ENCODE measurements at regions not wholly inside any gene's neighbourhood (a gene's known extent, or its start where the extent isn't known, plus 50 kb on each side); places are given as distances from the start of the nearest gene placed in this dataset.
"Not testable (repeated sequence)": the region's sequence is repeated elsewhere in the genome, so short reads cannot be mapped to it uniquely, and the experiment has no call there.

DNA sequence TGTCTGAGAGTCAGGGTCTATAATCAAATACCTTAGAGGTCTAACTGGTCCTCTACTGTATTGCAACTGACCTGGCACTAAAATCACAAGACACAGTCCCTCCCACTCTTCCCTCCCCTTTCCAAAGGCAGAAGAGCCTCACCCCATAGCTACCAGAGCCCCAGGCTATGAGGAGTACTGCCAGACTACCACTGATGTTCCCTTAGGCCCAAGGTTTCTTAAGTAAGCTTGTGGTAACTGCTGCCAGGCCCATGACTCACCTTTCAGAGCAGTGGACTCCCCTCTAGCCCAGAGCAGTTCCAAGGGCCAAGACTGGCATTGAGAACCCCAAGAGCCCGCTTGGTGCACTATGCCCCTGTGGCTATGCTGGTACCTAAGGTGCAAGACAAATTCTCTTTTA, 1193.4 kb downstream of the DSC3 start:
- Histone ChIP-seq H3K4me3 (ENCODE audit: low read length in 3 of 3) (no peak overlapping the region), H3K27me3 (ENCODE audit: control insufficient read depth, insufficient read depth, low read length) (no peaks in the 10 kb centered on the region), H3K9me3 (ENCODE audit: control insufficient read depth in 2 of 3, insufficient read depth in 1 of 3, low read length in 3 of 3) (no peaks in the 10 kb centered on the region), H3K36me3 (ENCODE audit: control insufficient read depth in 2 of 3, insufficient read depth in 3 of 3, low read length in 3 of 3) (no peaks in the 10 kb centered on the region), H3K27ac (ENCODE audit: low read depth in 2 of 2, low read length in 2 of 2) (no peak overlapping the region), H3K4me1 (ENCODE audit: control insufficient read depth in 2 of 3, insufficient read depth in 2 of 3, low read depth in 1 of 3, low read length in 3 of 3) (no peaks in the 10 kb centered on the region), H3K9ac (ENCODE audit: low read length in 3 of 3) (no peak overlapping the region)
- intact Hi-C loops (cut with DNase I): no loop called here
- no peak for FAIRE-seq
- no peak for TF ChIP-seq CTCF (IDR thresholded peaks at IDR 0.05; ENCODE audit: borderline replicate concordance, extremely low read depth, insufficient read depth)
- DNase-seq: no peak

DNA sequence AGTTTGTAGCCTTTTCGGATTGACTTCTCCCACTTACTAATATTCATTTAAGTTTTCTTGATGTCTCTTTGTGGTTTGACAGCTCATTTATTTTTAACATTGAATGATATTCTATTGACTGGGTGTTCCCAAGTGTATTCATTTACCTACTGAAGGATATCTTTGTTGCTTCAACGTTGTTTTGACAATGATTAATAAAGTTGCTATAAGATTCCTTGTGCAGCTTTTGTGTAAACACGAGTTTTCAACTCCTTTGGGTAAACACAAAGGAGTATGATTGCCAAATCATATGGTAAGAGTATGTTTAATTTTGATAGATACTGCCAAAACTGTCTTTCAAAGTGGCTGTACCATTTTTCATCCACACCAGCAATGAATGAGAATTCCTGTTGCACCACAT, 1200.9 kb downstream of the DSC3 start:
- no peak overlapping the region for H3K9ac ChIP-seq (ENCODE audit: low read length in 3 of 3)
- H3K4me3 ChIP-seq (ENCODE audit: low read length in 3 of 3): no peak overlapping the region
- TF ChIP-seq CTCF (IDR thresholded peaks at IDR 0.05; ENCODE audit: borderline replicate concordance, extremely low read depth, insufficient read depth): no peak
- DNase-seq: no peak
- no peaks in the 10 kb centered on the region for H3K4me1 ChIP-seq (ENCODE audit: control insufficient read depth in 2 of 3, insufficient read depth in 2 of 3, low read depth in 1 of 3, low read length in 3 of 3)
- intact Hi-C loops (cut with DNase I): no loop called here
- no peaks in the 10 kb centered on the region for H3K9me3 ChIP-seq (ENCODE audit: control insufficient read depth in 2 of 3, insufficient read depth in 1 of 3, low read length in 3 of 3)
- no peak overlapping the region for H3K27ac ChIP-seq (ENCODE audit: low read depth in 2 of 2, low read length in 2 of 2)
- no peak for FAIRE-seq
- no peaks in the 10 kb centered on the region for H3K36me3 ChIP-seq (ENCODE audit: control insufficient read depth in 2 of 3, insufficient read depth in 3 of 3, low read length in 3 of 3)
- H3K27me3 ChIP-seq (ENCODE audit: control insufficient read depth, insufficient read depth, low read length): no peaks in the 10 kb centered on the region

- Histone ChIP-seq H3K27ac (ENCODE audit: low read depth in 2 of 2, low read length in 2 of 2) (no peak overlapping the region), H3K9me3 (ENCODE audit: control insufficient read depth in 2 of 3, insufficient read depth in 1 of 3, low read length in 3 of 3) (no peaks in the 10 kb centered on the region), H3K27me3 (ENCODE audit: control insufficient read depth, insufficient read depth, low read length) (no peaks in the 10 kb centered on the region), H3K36me3 (ENCODE audit: control insufficient read depth in 2 of 3, insufficient read depth in 3 of 3, low read length in 3 of 3) (no peaks in the 10 kb centered on the region), H3K4me3 (ENCODE audit: low read length in 3 of 3) (no peak overlapping the region), H3K9ac (ENCODE audit: low read length in 3 of 3) (no peak overlapping the region), H3K4me1 (ENCODE audit: control insufficient read depth in 2 of 3, insufficient read depth in 2 of 3, low read depth in 1 of 3, low read length in 3 of 3) (no peaks in the 10 kb centered on the region)
- DNase-seq (no peak), FAIRE-seq (no peak)
- intact Hi-C loops (cut with DNase I): no loop called here
- TF ChIP-seq CTCF (IDR thresholded peaks at IDR 0.05; ENCODE audit: borderline replicate concordance, extremely low read depth, insufficient read depth): no peak
These were observed 1202.5 kb downstream of the DSC3 start for GRCh38 chr18:29840089-29840488.

DNA sequence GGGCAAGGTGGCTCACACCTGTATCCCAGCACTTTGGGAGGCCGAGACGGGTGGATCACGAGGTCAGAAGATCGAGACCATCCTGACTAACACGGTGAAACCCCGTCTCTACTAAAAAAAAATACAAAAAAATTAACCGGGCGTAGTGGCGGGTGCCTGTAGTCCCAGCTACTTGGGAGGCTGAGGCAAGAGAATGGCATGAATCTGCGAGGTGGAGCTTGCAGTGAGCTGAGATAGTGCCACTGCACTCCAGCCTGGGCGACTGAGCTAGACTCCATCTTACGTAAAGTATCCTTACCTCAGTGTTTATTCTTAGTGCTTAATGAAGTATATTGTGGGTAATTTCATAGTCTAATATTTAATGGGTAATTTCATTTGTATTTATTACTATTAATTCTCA, 1203.6 kb downstream of the DSC3 start:
- H3K27ac ChIP-seq (ENCODE audit: low read depth in 2 of 2, low read length in 2 of 2); H3K4me3 ChIP-seq (ENCODE audit: low read length in 3 of 3); H3K9me3 ChIP-seq (ENCODE audit: control insufficient read depth in 2 of 3, insufficient read depth in 1 of 3, low read length in 3 of 3); H3K9ac ChIP-seq (ENCODE audit: low read length in 3 of 3); H3K27me3 ChIP-seq (ENCODE audit: control insufficient read depth, insufficient read depth, low read length); H3K36me3 ChIP-seq (ENCODE audit: control insufficient read depth in 2 of 3, insufficient read depth in 3 of 3, low read length in 3 of 3); H3K4me1 ChIP-seq (ENCODE audit: control insufficient read depth in 2 of 3, insufficient read depth in 2 of 3, low read depth in 1 of 3, low read length in 3 of 3); DNase-seq; intact Hi-C loops (cut with DNase I); FAIRE-seq: not testable (repeated sequence)
